MCF 10A (cell line): ENCODE measurements at regions not wholly inside any gene's neighbourhood (a gene's known extent, or its start where the extent isn't known, plus 50 kb on each side); places are given as distances from the start of the nearest gene placed in this dataset.

Source experiments
- BruUV-seq: library from RNA; stranded (reverse); fragments of 400-500 nt; replicated peaks from 2 replicates; lab custom pipeline; 2021; lab: Mats Ljungman, UMichigan
- CTCF ChIA-PET: fragments of 300-600 bp; sonication (Branson Sonifier 250); formaldehyde crosslinking; extraction: SDS; loops from one replicate; lab custom pipeline; 2021; ENCODE audit warnings: antibody characterized with exemption, inconsistent platforms; lab: Yijun Ruan, JAX
- POLR2A ChIA-PET: fragments of 300-600, 350-650 bp; sonication (Branson Sonifier 250); formaldehyde crosslinking; extraction: SDS; loops from one replicate; lab custom pipeline; 2020; ENCODE audit warnings: antibody characterized with exemption, inconsistent platforms; lab: Yijun Ruan, JAX
- DNase-seq: peaks from one replicate; pipeline ENCODE4 v3.0.0-alpha.2; 2018; ENCODE audit not compliant: unreplicated experiment
- H3K27ac Mint-ChIP-seq: one replicate; pipeline ENCODE4 v1.8.0; 2022; ENCODE audit warnings: mild to moderate bottlenecking, low read depth, mixed read lengths; ENCODE audit not compliant: unreplicated experiment
- H3K27me3 Mint-ChIP-seq: one replicate; pipeline ENCODE4 v1.8.0; 2022; ENCODE audit warnings: mixed read lengths; ENCODE audit not compliant: insufficient read depth, unreplicated experiment
- H3K36me3 Mint-ChIP-seq: one replicate; pipeline ENCODE4 v1.8.0; 2022; ENCODE audit warnings: mild to moderate bottlenecking, moderate library complexity, mixed read lengths; ENCODE audit not compliant: insufficient read depth, unreplicated experiment
- H3K4me1 Mint-ChIP-seq: one replicate; pipeline ENCODE4 v1.8.0; 2022; ENCODE audit warnings: mixed read lengths; ENCODE audit not compliant: insufficient read depth, unreplicated experiment
- H3K4me3 Mint-ChIP-seq: one replicate; pipeline ENCODE4 v1.8.0; 2022; ENCODE audit warnings: mild to moderate bottlenecking, moderate library complexity, mixed read lengths; ENCODE audit not compliant: unreplicated experiment
- H3K9me3 Mint-ChIP-seq: one replicate; pipeline ENCODE4 v1.8.0; 2022; ENCODE audit warnings: mixed read lengths; ENCODE audit not compliant: unreplicated experiment
- CTCF ChIP-seq: fragments of 200-600 bp; IDR thresholded peaks from one replicate; pipeline ENCODE4 v1.8.0; 2022; ENCODE audit warnings: antibody characterized with exemption, mild to moderate bottlenecking; ENCODE audit not compliant: unreplicated experiment
- intact Hi-C: fragments of 100-400 bp; cut with micrococcal nuclease; formaldehyde crosslinking; loops from 2 replicates; pipeline ENCODE4 v1.14.1; 2022

DNA sequence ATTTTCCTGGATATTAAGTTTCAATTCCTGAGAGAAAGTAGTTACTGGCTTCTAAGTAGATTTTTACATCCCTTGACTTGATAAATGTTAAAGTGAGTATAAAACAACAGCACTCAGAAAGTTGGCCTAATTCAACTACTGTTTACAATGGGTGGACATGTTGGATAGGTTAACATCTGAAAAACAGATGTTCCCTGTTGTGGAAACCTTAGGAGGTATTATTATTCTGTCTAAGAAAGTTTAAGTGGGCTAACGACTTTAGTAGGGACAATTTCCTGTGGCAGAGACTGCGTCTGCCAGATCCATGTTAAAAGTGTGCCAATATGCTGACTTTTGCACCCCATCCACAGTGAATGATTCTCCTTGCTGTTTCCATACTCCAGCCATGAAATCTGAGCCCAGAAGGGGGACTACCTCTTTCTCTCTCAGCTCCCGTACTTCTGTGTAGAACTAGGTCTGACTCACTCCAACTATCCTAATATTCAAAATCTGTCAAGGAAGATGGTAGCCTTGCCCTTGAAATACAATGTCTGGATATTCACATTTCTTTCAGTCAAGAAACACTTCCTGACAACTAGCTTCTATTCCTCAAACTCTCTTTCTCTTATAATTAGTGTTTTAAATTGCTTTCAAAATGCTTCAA is 327.5 kb upstream of the HNRNPA3 start:
- Mint-ChIP-seq H3K27me3 (peaks cover 36% of the 10 kb centered on the region), H3K36me3 (no peaks in the 10 kb centered on the region), H3K4me1 (no peaks in the 10 kb centered on the region), H3K9me3 (no peaks in the 10 kb centered on the region), H3K27ac (no peak overlapping the region), H3K4me3 (no peak overlapping the region)
- intact Hi-C loops: no loop called here
- TF ChIP-seq CTCF: no peak
- CTCF ChIA-PET: no interaction called here
- DNase-seq: no peak
- BruUV-seq: no TSS peak
- POLR2A ChIA-PET: interaction anchor here (0.6 to 1.0 kb wide), 2 partner anchors 48 to 577 kb away, joined by 3 read pairs; no protein-coding TSS in a partner anchor

DNA sequence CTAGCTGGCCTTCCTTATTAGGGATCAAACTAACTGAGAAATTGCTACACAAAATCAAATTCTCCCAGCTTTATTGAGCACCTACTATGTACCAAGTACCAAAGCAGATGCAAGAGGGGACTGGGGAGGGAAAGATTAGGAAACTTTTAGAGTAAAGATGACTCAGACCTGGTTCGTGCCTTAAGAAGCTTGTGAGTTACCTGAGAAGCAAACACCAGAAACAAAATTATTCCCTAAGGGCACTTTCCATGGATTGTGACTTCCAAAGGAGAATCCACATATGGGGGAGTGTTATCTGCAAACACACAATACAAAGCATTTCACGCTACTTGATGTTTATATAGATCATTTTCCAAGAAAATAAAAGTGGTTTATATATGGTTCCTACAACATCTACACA is 326.9 kb upstream of the HNRNPA3 start:
- TF ChIP-seq CTCF: no peak
- H3K9me3 Mint-ChIP-seq: no peaks in the 10 kb centered on the region
- intact Hi-C loops: no loop called here
- no peaks in the 10 kb centered on the region for H3K36me3 Mint-ChIP-seq
- H3K4me3 Mint-ChIP-seq: no peak overlapping the region
- H3K4me1 Mint-ChIP-seq: no peaks in the 10 kb centered on the region
- CTCF ChIA-PET: interaction anchor here (0.5 kb wide), 1 partner anchor 915 kb away, joined by 3 read pairs; no protein-coding TSS in a partner anchor
- no peak overlapping the region for H3K27ac Mint-ChIP-seq
- no TSS peak for BruUV-seq
- H3K27me3 Mint-ChIP-seq: peaks cover 39% of the 10 kb centered on the region
- DNase-seq: peak; percentile 50
- POLR2A ChIA-PET: interaction anchor here (0.6 to 1.0 kb wide), 2 partner anchors 47 to 577 kb away, joined by 3 read pairs; no protein-coding TSS in a partner anchor

DNA sequence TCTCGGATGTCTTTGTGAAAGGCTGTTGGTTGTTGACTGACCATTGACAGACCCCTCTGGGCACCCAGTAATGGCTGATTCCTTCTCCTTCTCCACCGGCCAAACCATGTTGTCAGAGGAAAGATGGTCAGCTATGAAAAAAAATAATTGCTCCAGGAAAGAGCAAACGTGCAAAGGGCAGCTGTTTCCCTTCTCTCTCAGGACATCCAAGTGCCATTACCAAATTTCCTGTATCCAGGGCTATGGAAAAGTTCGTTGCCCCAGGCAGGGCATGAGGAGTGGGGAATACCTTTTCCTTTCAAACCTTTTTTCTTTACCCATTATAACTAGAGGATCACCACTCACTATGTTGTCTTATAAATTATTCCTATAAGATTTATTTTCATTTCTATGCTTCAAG is 321.5 kb upstream of the HNRNPA3 start:
- Mint-ChIP-seq H3K9me3 (no peaks in the 10 kb centered on the region), H3K4me1 (no peaks in the 10 kb centered on the region), H3K4me3 (no peak overlapping the region), H3K27ac (no peak overlapping the region), H3K27me3 (peaks cover 60% of the 10 kb centered on the region), H3K36me3 (no peaks in the 10 kb centered on the region)
- DNase-seq: no peak
- ChIA-PET POLR2A (no interaction called here), CTCF (no interaction called here)
- TF ChIP-seq CTCF: no peak
- intact Hi-C loops: no loop called here
- no TSS peak for BruUV-seq

GRCh38 chr2:176891857-176892256 is 320.7 kb upstream of the HNRNPA3 start:
- Mint-ChIP-seq H3K27ac (no peak overlapping the region), H3K36me3 (no peaks in the 10 kb centered on the region), H3K4me3 (no peak overlapping the region), H3K4me1 (no peaks in the 10 kb centered on the region), H3K27me3 (peaks cover 68% of the 10 kb centered on the region), H3K9me3 (no peaks in the 10 kb centered on the region)
- intact Hi-C loops: no loop called here
- no peak for TF ChIP-seq CTCF
- ChIA-PET POLR2A (no interaction called here), CTCF (no interaction called here)
- BruUV-seq: no TSS peak
- DNase-seq: no peak
